SK-N-SH treated with all-trans-retinoic acid at 6 μM for 48 hours (cell line): ENCODE measurements at regions not wholly inside any gene's neighbourhood (a gene's known extent, or its start where the extent isn't known, plus 50 kb on each side); places are given as distances from the start of the nearest gene placed in this dataset.
A peak's percentile ranks its signal among the peaks of the same experiment; 100 is the strongest.

ENCODE experiments used
- ATAC-seq: fragments of 200-7000 bp; cut with Tn5 transposase; 3 replicates; pipeline ENCODE4 v1.9.1; 2020; ENCODE audit warnings: mild to moderate bottlenecking, moderate library complexity
- ARNTL ChIP-seq: fragments of 450-650 bp; formaldehyde crosslinking; IDR thresholded peaks from 2 replicates; pipeline ENCODE4 v1.5.0; 2020; ENCODE audit warnings: low read depth, mild to moderate bottlenecking, moderate library complexity, borderline replicate concordance
- BACH2 ChIP-seq: fragments of 250-450 bp; sonication (Bioruptor Pico); IDR thresholded peaks from 2 replicates; pipeline ENCODE4 v1.9.0; 2021; ENCODE audit warnings: mild to moderate bottlenecking, borderline replicate concordance
- CREB5 ChIP-seq: fragments of 250-450 bp; sonication (Bioruptor Pico); IDR thresholded peaks from 2 replicates; pipeline ENCODE4 v1.5.1; 2020; ENCODE audit warnings: low read depth, mild to moderate bottlenecking, moderate library complexity
- CSDC2 ChIP-seq: fragments of 250-450 bp; sonication (Bioruptor Pico); IDR thresholded peaks from 2 replicates; pipeline ENCODE4 v1.5.0; 2020; ENCODE audit warnings: mild to moderate bottlenecking, moderate library complexity
- CSRNP3 ChIP-seq: fragments of 250-450 bp; sonication (Bioruptor Pico); IDR thresholded peaks from 2 replicates; pipeline ENCODE4 v1.5.1; 2021; ENCODE audit warnings: mild to moderate bottlenecking, moderate library complexity
- ESRRG ChIP-seq: fragments of 250-450 bp; sonication (Bioruptor Pico); IDR thresholded peaks from 2 replicates; pipeline ENCODE4 v1.6.1; 2021; ENCODE audit warnings: mild to moderate bottlenecking
- GLIS3 ChIP-seq: fragments of 250-450 bp; sonication (Bioruptor Pico); IDR thresholded peaks from 2 replicates; pipeline ENCODE4 v1.5.0; 2020; ENCODE audit warnings: mild to moderate bottlenecking, moderate library complexity
- ISL1 ChIP-seq: fragments of 250-450 bp; sonication (Bioruptor Pico); IDR thresholded peaks from 2 replicates; pipeline ENCODE4 v2.1.2; 2022; ENCODE audit warnings: mild to moderate bottlenecking, moderate library complexity
- OSR1 ChIP-seq: fragments of 250-450 bp; sonication (Bioruptor Pico); IDR thresholded peaks from 2 replicates; pipeline ENCODE4 v1.8.0; 2022; ENCODE audit warnings: moderate library complexity, mild to moderate bottlenecking, inconsistent platforms
- PATZ1 ChIP-seq: fragments of 250-450 bp; sonication (Bioruptor Pico); IDR thresholded peaks from 2 replicates; pipeline ENCODE4 v1.8.0; 2020; ENCODE audit warnings: mild to moderate bottlenecking, moderate library complexity, borderline replicate concordance
- POU6F1 ChIP-seq: fragments of 250-450 bp; sonication (Bioruptor Pico); IDR thresholded peaks from 2 replicates; pipeline ENCODE4 v1.8.0; 2021; ENCODE audit warnings: low read depth, mild to moderate bottlenecking, moderate library complexity, borderline replicate concordance
- PPARA ChIP-seq: fragments of 250-450 bp; sonication (Bioruptor Pico); IDR thresholded peaks from 2 replicates; pipeline ENCODE4 v1.5.0; 2020; ENCODE audit warnings: mild to moderate bottlenecking, borderline replicate concordance
- SNAI2 ChIP-seq: fragments of 250-450 bp; sonication (Bioruptor Pico); IDR thresholded peaks from 2 replicates; pipeline ENCODE4 v1.5.0; 2020; ENCODE audit warnings: mild to moderate bottlenecking, moderate library complexity
- TOX ChIP-seq: fragments of 250-450 bp; sonication (Bioruptor Pico); IDR thresholded peaks from 2 replicates; pipeline ENCODE4 v1.8.0; 2021; ENCODE audit warnings: mild to moderate bottlenecking, moderate library complexity, borderline replicate concordance
- TSHZ2 ChIP-seq: fragments of 250-450 bp; sonication (Bioruptor Pico); IDR thresholded peaks from 2 replicates; pipeline ENCODE4 v1.5.0; 2020; ENCODE audit warnings: mild to moderate bottlenecking, moderate library complexity
- ZFP3 ChIP-seq: fragments of 250-450 bp; sonication (Bioruptor Pico); IDR thresholded peaks from 2 replicates; pipeline ENCODE4 v1.5.0; 2020; ENCODE audit warnings: mild to moderate bottlenecking, moderate library complexity
- ZFP30 ChIP-seq: fragments of 450-650 bp; formaldehyde crosslinking; IDR thresholded peaks from 2 replicates; pipeline ENCODE4 v1.5.0; 2022; ENCODE audit warnings: mild to moderate bottlenecking, moderate library complexity
- ZNF565 ChIP-seq: fragments of 450-650 bp; formaldehyde crosslinking; conservative IDR thresholded peaks from 2 replicates; pipeline ENCODE4 v1.5.0; 2020; ENCODE audit warnings: low read depth, mild to moderate bottlenecking, moderate library complexity
- ZNF70 ChIP-seq: fragments of 450-650 bp; formaldehyde crosslinking; IDR thresholded peaks from 2 replicates; pipeline ENCODE4 v1.5.0; 2020; ENCODE audit warnings: mild to moderate bottlenecking, moderate library complexity
- ZNF8 ChIP-seq: fragments of 450-650 bp; formaldehyde crosslinking; IDR thresholded peaks from 2 replicates; pipeline ENCODE4 v1.5.0; 2020; ENCODE audit warnings: mild to moderate bottlenecking, moderate library complexity

GRCh38 chr7:132072873-132073272 lies 503.4 kb downstream of the PLXNA4 start:
- TF ChIP-seq SNAI2 (CRISPR knock-in tag) (no peak), ZNF70 (CRISPR knock-in tag) (no peak), CSDC2 (CRISPR knock-in tag) (no peak), CREB5 (no peak), ESRRG (CRISPR knock-in tag) (no peak), PATZ1 (CRISPR knock-in tag) (no peak), OSR1 (CRISPR knock-in tag) (no peak), ZFP3 (CRISPR knock-in tag) (no peak), GLIS3 (CRISPR knock-in tag) (no peak), TOX (CRISPR knock-in tag) (no peak), ZNF8 (CRISPR knock-in tag) (no peak), ARNTL (no peak), CSRNP3 (CRISPR knock-in tag) (no peak), BACH2 (CRISPR knock-in tag) (no peak), POU6F1 (CRISPR knock-in tag) (no peak), PPARA (CRISPR knock-in tag) (no peak), ZFP30 (CRISPR knock-in tag) (no peak)
- ATAC-seq, result peak; percentile 53

- no peak for TF ChIP-seq ARNTL
- no peak for TF ChIP-seq GLIS3 (CRISPR knock-in tag)
- no peak for TF ChIP-seq CSDC2 (CRISPR knock-in tag)
- TF ChIP-seq POU6F1 (CRISPR knock-in tag), result no peak
- ATAC-seq, result peak; percentile 14
Observed at GRCh38 chr7:132072165-132072564, 504.1 kb downstream of the PLXNA4 start.

GRCh38 chr7:132069306-132069705 lies 507.0 kb downstream of the PLXNA4 start:
- no peak for TF ChIP-seq TSHZ2
- no peak for ATAC-seq

- ATAC-seq, result peak; percentile 55
- TF ChIP-seq ISL1 (CRISPR knock-in tag) (peak; percentile 26; the same call in 1 of the 2 replicates), ZNF565 (no peak), ZFP3 (CRISPR knock-in tag) (0 out of 2 replicates have a peak, but pooled peaks have one; percentile 50)
Observed at GRCh38 chr7:132066761-132067171, 509.5 kb downstream of the PLXNA4 start.
